HEK293T (cell line): ENCODE measurements at regions not wholly inside any gene's neighbourhood (a gene's known extent, or its start where the extent isn't known, plus 50 kb on each side); places are given as distances from the start of the nearest gene placed in this dataset.

Source experiments
- ARNT ChIP-seq: fragments of 450-650 bp; IDR thresholded peaks from 2 replicates; pipeline ENCODE4 v1.6.1; 2017; ENCODE audit warnings: mild to moderate bottlenecking
- BHLHE40 ChIP-seq: fragments of 450-650 bp; IDR thresholded peaks from 2 replicates; pipeline ENCODE4 v1.6.1; 2016; ENCODE audit warnings: mild to moderate bottlenecking, moderate library complexity, borderline replicate concordance
- ELF4 ChIP-seq: fragments of 450-650 bp; IDR thresholded peaks from 2 replicates; pipeline ENCODE4 v1.6.1; 2017; ENCODE audit warnings: antibody characterized with exemption
- FOXA1 ChIP-seq: fragments of 450-650 bp; IDR thresholded peaks from 2 replicates; pipeline ENCODE4 v1.6.1; 2016; ENCODE audit warnings: mild to moderate bottlenecking
- FOXK2 ChIP-seq: fragments of 450-650 bp; IDR thresholded peaks from 2 replicates; pipeline ENCODE4 v1.6.1; 2016; ENCODE audit warnings: mild to moderate bottlenecking
- FOXM1 ChIP-seq: fragments of 450-650 bp; IDR thresholded peaks from 2 replicates; pipeline ENCODE4 v1.6.1; 2017; ENCODE audit warnings: mild to moderate bottlenecking, borderline replicate concordance
- L3MBTL2 ChIP-seq: fragments of 450-650 bp; conservative IDR thresholded peaks from 2 replicates; pipeline ENCODE4 v1.6.1; 2016; ENCODE audit warnings: mild to moderate bottlenecking
- LEF1 ChIP-seq: fragments of 450-650 bp; IDR thresholded peaks from 2 replicates; pipeline ENCODE4 v1.6.1; 2017; ENCODE audit warnings: mild to moderate bottlenecking, borderline replicate concordance
- NFRKB ChIP-seq: fragments of 450-650 bp; IDR thresholded peaks from 2 replicates; pipeline ENCODE4 v1.6.1; 2016; ENCODE audit warnings: mild to moderate bottlenecking, moderate library complexity
- SP1 ChIP-seq: fragments of 450-650 bp; IDR thresholded peaks from 2 replicates; pipeline ENCODE4 v1.6.1; 2017
- SUZ12 ChIP-seq: fragments of 450-650 bp; IDR thresholded peaks from 2 replicates; pipeline ENCODE4 v1.6.1; 2016; ENCODE audit warnings: mild to moderate bottlenecking
- ZNF384 ChIP-seq: fragments of 450-650 bp; IDR thresholded peaks from 2 replicates; pipeline ENCODE4 v1.6.1; 2016

- TF ChIP-seq FOXM1 (no peak), L3MBTL2 (no peak), ARNT (no peak), FOXK2 (no peak), SP1 (no peak), ELF4 (no peak), FOXA1 (no peak), SUZ12 (no peak), LEF1 (no peak), NFRKB (no peak), ZNF384 (no peak), BHLHE40 (no peak)
Observed at GRCh38 chr1:75999034-75999433, 66.8 kb upstream of the ASB17 start.
